Naive B cell (primary cell): ENCODE measurements at regions not wholly inside any gene's neighbourhood (a gene's known extent, or its start where the extent isn't known, plus 50 kb on each side); places are given as distances from the start of the nearest gene placed in this dataset.

Experiments used
- ATAC-seq, 2 donors: fragments of 150-1000 bp; cut with Tn5 transposase; 2 replicates each; pipeline ENCODE4 v1.10.0; 2021; ENCODE audit warnings: low read depth in 2 of 2, mild to moderate bottlenecking in 2 of 2, moderate library complexity in 2 of 2
- DNase-seq: peaks from one replicate; pipeline ENCODE4 v3.0.0; 2022
- H3K27ac Mint-ChIP-seq, 6 donors: one replicate each; pipeline ENCODE4 v1.8.0; 2020 to 2022; ENCODE audit warnings: mild to moderate bottlenecking in 6 of 6, mixed read lengths in 6 of 6, moderate library complexity in 5 of 6, inconsistent platforms in 2 of 6
- H3K27me3 Mint-ChIP-seq, 3 donors: one replicate each; pipeline ENCODE4 v1.8.0; 2021 to 2022; ENCODE audit warnings: mixed read lengths in 3 of 3, mild to moderate bottlenecking in 1 of 3
- H3K36me3 Mint-ChIP-seq, 2 donors: one replicate each; pipeline ENCODE4 v1.8.0; 2020 to 2022; ENCODE audit warnings: mixed read lengths in 2 of 2, inconsistent platforms in 1 of 2, mild to moderate bottlenecking in 1 of 2
- H3K4me1 Mint-ChIP-seq, 3 donors: one replicate each; pipeline ENCODE4 v1.8.0; 2020 to 2022; ENCODE audit warnings: mixed read lengths in 3 of 3, inconsistent platforms in 1 of 3, mild to moderate bottlenecking in 1 of 3, moderate library complexity in 1 of 3
- H3K4me3 Mint-ChIP-seq, 8 donors: one replicate each; pipeline ENCODE4 v1.8.0; 2020 to 2022; ENCODE audit warnings: mild to moderate bottlenecking in 8 of 8, mixed read lengths in 8 of 8, moderate library complexity in 8 of 8, inconsistent platforms in 2 of 8
- H3K9me3 Mint-ChIP-seq, 7 donors: one replicate each; pipeline ENCODE4 v1.8.0; 2020 to 2022; ENCODE audit warnings: mixed read lengths in 7 of 7, mild to moderate bottlenecking in 5 of 7, inconsistent platforms in 2 of 7, moderate library complexity in 1 of 7

GRCh38 chrX:3403748-3404147 lies 57.3 kb upstream of the MXRA5 start:
- DNase-seq (no peak), ATAC-seq (no peak)
- no peak overlapping the region for H3K4me3 Mint-ChIP-seq
- H3K4me1 Mint-ChIP-seq: no peaks in the 10 kb centered on the region
- H3K27me3 Mint-ChIP-seq: peaks cover 0 to 3% (median 0%) of the 10 kb centered on the region in 3 donors
- H3K27ac Mint-ChIP-seq: peak overlapping the region in 1 of 6 donors; percentile 9
- H3K36me3 Mint-ChIP-seq: no peaks in the 10 kb centered on the region
- H3K9me3 Mint-ChIP-seq: peaks cover 0 to 12% (median 7%) of the 10 kb centered on the region in 7 donors
